ENCODE measurements at regions not wholly inside any gene's neighbourhood (a gene's known extent, or its start where the extent isn't known, plus 50 kb on each side); places are given as distances from the start of the nearest gene placed in this dataset.
"Not testable (repeated sequence)": the region's sequence is repeated elsewhere in the genome, so short reads cannot be mapped to it uniquely, and the experiment has no call there.

- ATAC-seq (no peak), DNase-seq (no peak)
- H3K4me3 Mint-ChIP-seq, result no peak overlapping the region
- peaks cover 6% of the 10 kb centered on the region for H3K27me3 Mint-ChIP-seq (ENCODE audit: low read depth)
- no peaks in the 10 kb centered on the region for H3K36me3 Mint-ChIP-seq (ENCODE audit: low read depth)
- no peaks in the 10 kb centered on the region for H3K4me1 Mint-ChIP-seq (ENCODE audit: low read depth)
- no peaks in the 10 kb centered on the region for H3K9me3 Mint-ChIP-seq (ENCODE audit: insufficient read depth)
- no peak overlapping the region for H3K27ac Mint-ChIP-seq
- ChIA-PET CTCF (no interaction called here), POLR2A (no interaction called here)
These were observed 499.1 kb upstream of the MAN1A1 start for GRCh38 chr6:119848696-119849095.

- no peaks in the 10 kb centered on the region for H3K9me3 Mint-ChIP-seq (ENCODE audit: insufficient read depth)
- no peak overlapping the region for H3K27ac Mint-ChIP-seq
- DNase-seq (no peak), ATAC-seq (no peak)
- ChIA-PET POLR2A (no interaction called here), CTCF (no interaction called here)
- H3K27me3 Mint-ChIP-seq (ENCODE audit: low read depth), result no peaks in the 10 kb centered on the region
- H3K36me3 Mint-ChIP-seq (ENCODE audit: low read depth), result no peaks in the 10 kb centered on the region
- no peaks in the 10 kb centered on the region for H3K4me1 Mint-ChIP-seq (ENCODE audit: low read depth)
- H3K4me3 Mint-ChIP-seq, result no peak overlapping the region
These were observed 495.6 kb upstream of the MAN1A1 start for GRCh38 chr6:119845161-119845560.

- no peak overlapping the region for H3K4me3 Mint-ChIP-seq
- ATAC-seq (no peak), DNase-seq (no peak)
- H3K36me3 Mint-ChIP-seq (ENCODE audit: low read depth), result no peaks in the 10 kb centered on the region
- no peak overlapping the region for H3K27ac Mint-ChIP-seq
- POLR2A ChIA-PET, result no interaction called here
- no peaks in the 10 kb centered on the region for H3K9me3 Mint-ChIP-seq (ENCODE audit: insufficient read depth)
- CTCF ChIA-PET, result no interaction called here
- no peaks in the 10 kb centered on the region for H3K4me1 Mint-ChIP-seq (ENCODE audit: low read depth)
- no peaks in the 10 kb centered on the region for H3K27me3 Mint-ChIP-seq (ENCODE audit: low read depth)
These were observed 494.8 kb upstream of the MAN1A1 start for GRCh38 chr6:119844387-119844786.

GRCh38 chr6:119842191-119842590, 492.6 kb upstream of the MAN1A1 start:
- Mint-ChIP-seq H3K27ac (no peak overlapping the region), H3K4me3 (no peak overlapping the region), H3K4me1 (ENCODE audit: low read depth) (no peaks in the 10 kb centered on the region), H3K27me3 (ENCODE audit: low read depth) (no peaks in the 10 kb centered on the region), H3K36me3 (ENCODE audit: low read depth) (no peaks in the 10 kb centered on the region), H3K9me3 (ENCODE audit: insufficient read depth) (no peaks in the 10 kb centered on the region)
- DNase-seq, result no peak
- ChIA-PET POLR2A (no interaction called here), CTCF (no interaction called here)
- no peak for ATAC-seq

- CTCF ChIA-PET, result no interaction called here
- no peaks in the 10 kb centered on the region for H3K27me3 Mint-ChIP-seq (ENCODE audit: low read depth)
- no peak for ATAC-seq
These were observed 488.5 kb upstream of the MAN1A1 start for GRCh38 chr6:119838043-119838442.

GRCh38 chr6:119834418-119834817, 484.9 kb upstream of the MAN1A1 start:
- H3K27ac Mint-ChIP-seq, result no peak overlapping the region
- H3K4me1 Mint-ChIP-seq (ENCODE audit: low read depth), result no peaks in the 10 kb centered on the region
- CTCF ChIA-PET, result interaction anchor here (1.3 kb wide), 1 partner anchor 724 kb away, joined by 3 read pairs; no protein-coding TSS in a partner anchor
- H3K36me3 Mint-ChIP-seq (ENCODE audit: low read depth), result no peaks in the 10 kb centered on the region
- no peaks in the 10 kb centered on the region for H3K27me3 Mint-ChIP-seq (ENCODE audit: low read depth)
- H3K4me3 Mint-ChIP-seq, result no peak overlapping the region
- DNase-seq (no peak), ATAC-seq (no peak)
- POLR2A ChIA-PET, result no interaction called here
- H3K9me3 Mint-ChIP-seq (ENCODE audit: insufficient read depth), result no peaks in the 10 kb centered on the region

More at GRCh38 chr6:119838043-119838442, 488.5 kb upstream of the MAN1A1 start:
- no peak for DNase-seq
- Mint-ChIP-seq H3K27ac (no peak overlapping the region), H3K9me3 (ENCODE audit: insufficient read depth) (no peaks in the 10 kb centered on the region), H3K36me3 (ENCODE audit: low read depth) (no peaks in the 10 kb centered on the region), H3K4me3 (no peak overlapping the region), H3K4me1 (ENCODE audit: low read depth) (no peaks in the 10 kb centered on the region)
- POLR2A ChIA-PET, result no interaction called here

- Mint-ChIP-seq H3K27ac (no peak overlapping the region), H3K4me3 (no peak overlapping the region), H3K27me3 (ENCODE audit: low read depth) (no peaks in the 10 kb centered on the region), H3K9me3 (ENCODE audit: insufficient read depth) (no peaks in the 10 kb centered on the region), H3K4me1 (ENCODE audit: low read depth) (no peaks in the 10 kb centered on the region), H3K36me3 (ENCODE audit: low read depth) (no peaks in the 10 kb centered on the region)
- ChIA-PET POLR2A (no interaction called here), CTCF (no interaction called here)
- no peak for ATAC-seq
- DNase-seq, result no peak
These were observed 482.9 kb upstream of the MAN1A1 start for GRCh38 chr6:119832411-119832810.

- POLR2A ChIA-PET, result no interaction called here
- Mint-ChIP-seq H3K9me3 (ENCODE audit: insufficient read depth) (no peaks in the 10 kb centered on the region), H3K27me3 (ENCODE audit: low read depth) (peaks cover 3% of the 10 kb centered on the region), H3K36me3 (ENCODE audit: low read depth) (no peaks in the 10 kb centered on the region), H3K4me1 (ENCODE audit: low read depth) (no peaks in the 10 kb centered on the region), H3K27ac (no peak overlapping the region), H3K4me3 (no peak overlapping the region)
- CTCF ChIA-PET, result no interaction called here
- ATAC-seq (no peak), DNase-seq (no peak)
These were observed 481.1 kb upstream of the MAN1A1 start for GRCh38 chr6:119830494-119831295.

GRCh38 chr6:119830069-119830468, 480.5 kb upstream of the MAN1A1 start:
- H3K4me3 Mint-ChIP-seq, result no peak overlapping the region

GRCh38 chr6:119829499-119829898, 479.9 kb upstream of the MAN1A1 start:
- H3K9me3 Mint-ChIP-seq (ENCODE audit: insufficient read depth); DNase-seq; H3K4me1 Mint-ChIP-seq (ENCODE audit: low read depth); H3K36me3 Mint-ChIP-seq (ENCODE audit: low read depth); H3K4me3 Mint-ChIP-seq; ATAC-seq; CTCF ChIA-PET; POLR2A ChIA-PET; H3K27me3 Mint-ChIP-seq (ENCODE audit: low read depth); H3K27ac Mint-ChIP-seq: not testable (repeated sequence)

More at GRCh38 chr6:119830069-119830468, 480.5 kb upstream of the MAN1A1 start:
- DNase-seq (no peak), ATAC-seq (no peak)
- Mint-ChIP-seq H3K27me3 (ENCODE audit: low read depth) (peaks cover 3% of the 10 kb centered on the region), H3K4me1 (ENCODE audit: low read depth) (no peaks in the 10 kb centered on the region), H3K9me3 (ENCODE audit: insufficient read depth) (no peaks in the 10 kb centered on the region), H3K27ac (no peak overlapping the region), H3K36me3 (ENCODE audit: low read depth) (no peaks in the 10 kb centered on the region)
- POLR2A ChIA-PET, result no interaction called here
- CTCF ChIA-PET, result no interaction called here

GRCh38 chr6:119829006-119829405, 479.4 kb upstream of the MAN1A1 start:
- peaks cover 3% of the 10 kb centered on the region for H3K27me3 Mint-ChIP-seq (ENCODE audit: low read depth)
- H3K4me3 Mint-ChIP-seq, result no peak overlapping the region
- CTCF ChIA-PET, result no interaction called here
- no peaks in the 10 kb centered on the region for H3K9me3 Mint-ChIP-seq (ENCODE audit: insufficient read depth)
- no peaks in the 10 kb centered on the region for H3K36me3 Mint-ChIP-seq (ENCODE audit: low read depth)
- POLR2A ChIA-PET, result no interaction called here
- H3K27ac Mint-ChIP-seq, result no peak overlapping the region
- H3K4me1 Mint-ChIP-seq (ENCODE audit: low read depth), result no peaks in the 10 kb centered on the region
- DNase-seq (no peak), ATAC-seq (no peak)

GRCh38 chr6:119821380-119821779, 471.8 kb upstream of the MAN1A1 start:
- Mint-ChIP-seq H3K27me3 (ENCODE audit: low read depth) (peaks cover 3% of the 10 kb centered on the region), H3K4me1 (ENCODE audit: low read depth) (no peaks in the 10 kb centered on the region), H3K9me3 (ENCODE audit: insufficient read depth) (no peaks in the 10 kb centered on the region), H3K27ac (no peak overlapping the region), H3K36me3 (ENCODE audit: low read depth) (no peaks in the 10 kb centered on the region), H3K4me3 (no peak overlapping the region)
- no peak for ATAC-seq
- POLR2A ChIA-PET, result no interaction called here
- CTCF ChIA-PET, result no interaction called here
- no peak for DNase-seq

GRCh38 chr6:119818876-119819275, 469.3 kb upstream of the MAN1A1 start:
- ATAC-seq (no peak), DNase-seq (no peak)
- Mint-ChIP-seq H3K27ac (no peak overlapping the region), H3K9me3 (ENCODE audit: insufficient read depth) (no peaks in the 10 kb centered on the region), H3K36me3 (ENCODE audit: low read depth) (no peaks in the 10 kb centered on the region), H3K4me3 (no peak overlapping the region), H3K4me1 (ENCODE audit: low read depth) (no peaks in the 10 kb centered on the region), H3K27me3 (ENCODE audit: low read depth) (no peaks in the 10 kb centered on the region)
- ChIA-PET CTCF (interaction anchor here (0.6 kb wide), 1 partner anchor 55 kb away, joined by 3 read pairs; no protein-coding TSS in a partner anchor), POLR2A (no interaction called here)
